HAP-1 (cell line): ENCODE measurements at regions not wholly inside any gene's neighbourhood (a gene's known extent, or its start where the extent isn't known, plus 50 kb on each side); places are given as distances from the start of the nearest gene placed in this dataset.

Experiments
- DNase-seq, 2 experiments: peaks; one replicate each; pipeline ENCODE4 v3.0.0-alpha.2; 2016 to 2020; ENCODE audit warnings: low spot score in 2 of 2
- H3K27me3 ChIP-seq: fragments of 250-450 bp; sonication (Bioruptor Pico); 2 replicates; pipeline ENCODE4 v1.5.1; 2020; ENCODE audit warnings: low read depth, mild to moderate bottlenecking, moderate library complexity
- H3K36me3 ChIP-seq: fragments of 250-450 bp; sonication (Bioruptor Pico); replicated peaks from 2 replicates; pipeline ENCODE4 v1.5.1; 2020; ENCODE audit warnings: mild to moderate bottlenecking
- H3K4me1 ChIP-seq: fragments of 250-450 bp; sonication (Bioruptor Pico); 2 replicates; pipeline ENCODE4 v1.5.1; 2020; ENCODE audit warnings: mild to moderate bottlenecking
- H3K4me3 ChIP-seq: fragments of 250-450 bp; sonication (Bioruptor Pico); 2 replicates; pipeline ENCODE4 v1.5.1; 2020; ENCODE audit warnings: mild to moderate bottlenecking, moderate library complexity
- H3K9me3 ChIP-seq: fragments of 250-450 bp; sonication (Bioruptor Pico); 2 replicates; pipeline ENCODE4 v1.5.1; 2020; ENCODE audit warnings: mild to moderate bottlenecking, moderate library complexity
- in situ Hi-C: fragments of 300-500 bp; cut with MboI; formaldehyde crosslinking; loops from 3 replicates; pipeline ENCODE4 v1.14.3; 2020; ENCODE audit warnings: low sequenced_read_pairs, inconsistent platforms, mixed read lengths

DNA sequence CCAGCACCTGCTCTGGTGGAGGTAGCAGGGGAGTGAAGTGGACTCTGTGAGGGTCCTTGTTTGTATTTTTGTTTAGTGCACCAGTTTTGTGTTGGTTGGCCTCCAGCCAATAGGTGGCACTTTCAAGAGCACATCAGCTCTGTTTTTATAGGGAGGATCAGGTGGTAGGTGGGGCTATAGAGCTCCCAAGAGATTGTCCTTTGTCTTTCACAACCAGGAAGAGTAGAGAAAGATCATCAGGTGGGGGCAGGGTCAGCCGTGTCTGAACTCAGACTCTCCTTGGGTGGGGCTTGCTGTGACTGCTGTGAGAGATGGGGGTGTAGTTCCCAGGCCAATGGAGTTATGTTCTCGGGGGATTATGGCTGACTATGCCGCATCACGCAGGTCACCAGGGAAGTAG, 159.8 kb downstream of the ZNF326 start:
- Histone ChIP-seq H3K27me3 (peaks cover 10% of the 10 kb centered on the region), H3K4me1 (no peaks in the 10 kb centered on the region), H3K9me3 (no peaks in the 10 kb centered on the region), H3K4me3 (no peak overlapping the region), H3K36me3 (no peaks in the 10 kb centered on the region)
- in situ Hi-C loops = no loop called here
- DNase-seq = no peak

DNA sequence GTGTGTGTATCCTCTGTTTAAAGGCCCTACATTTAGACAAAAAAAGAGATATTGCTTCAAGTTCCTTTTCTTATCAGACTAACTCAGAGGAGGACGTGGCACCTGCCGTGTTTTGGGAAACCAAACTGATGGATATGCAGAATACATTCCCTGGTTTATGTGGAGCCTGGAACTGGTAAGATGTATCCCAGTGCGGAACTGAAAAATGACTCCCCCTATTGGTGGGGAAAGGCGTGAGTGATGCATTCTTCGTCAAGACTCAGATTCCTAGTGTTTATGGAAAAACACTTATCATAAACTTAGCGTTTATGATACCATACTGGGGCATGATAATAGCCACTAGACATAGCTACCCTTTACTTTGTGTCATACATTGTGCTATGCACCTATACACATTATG, 154.2 kb downstream of the ZNF326 start:
- no peaks in the 10 kb centered on the region for H3K4me1 ChIP-seq
- no peak overlapping the region for H3K4me3 ChIP-seq
- no peaks in the 10 kb centered on the region for H3K27me3 ChIP-seq
- no peaks in the 10 kb centered on the region for H3K9me3 ChIP-seq
- no peaks in the 10 kb centered on the region for H3K36me3 ChIP-seq
- in situ Hi-C loops = no loop called here
- DNase-seq = peak in 1 of 2 experiments; percentile 13

DNA sequence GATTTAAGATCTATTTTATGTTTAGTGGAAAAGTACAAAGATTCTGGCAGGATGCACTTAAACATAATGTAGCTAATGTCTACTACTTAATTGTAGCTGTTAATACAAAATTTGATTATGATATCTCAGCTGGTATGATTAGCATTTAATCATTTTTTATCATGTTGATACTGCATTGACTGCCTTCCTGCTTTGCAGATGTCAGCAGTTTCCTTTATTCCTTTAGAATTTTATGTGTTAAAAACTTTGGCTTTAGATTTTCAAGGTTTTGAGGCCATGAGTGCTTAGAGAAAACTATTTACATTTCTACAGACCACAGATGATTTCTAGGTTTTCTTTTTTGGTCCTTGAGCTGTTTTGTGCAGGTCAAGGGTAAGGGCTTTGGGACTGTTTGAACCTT, 152.2 kb downstream of the ZNF326 start:
- H3K4me1 ChIP-seq = no peaks in the 10 kb centered on the region
- in situ Hi-C loops = no loop called here
- no peaks in the 10 kb centered on the region for H3K36me3 ChIP-seq
- no peaks in the 10 kb centered on the region for H3K27me3 ChIP-seq
- no peaks in the 10 kb centered on the region for H3K9me3 ChIP-seq
- H3K4me3 ChIP-seq = no peak overlapping the region
- DNase-seq = no peak

DNA sequence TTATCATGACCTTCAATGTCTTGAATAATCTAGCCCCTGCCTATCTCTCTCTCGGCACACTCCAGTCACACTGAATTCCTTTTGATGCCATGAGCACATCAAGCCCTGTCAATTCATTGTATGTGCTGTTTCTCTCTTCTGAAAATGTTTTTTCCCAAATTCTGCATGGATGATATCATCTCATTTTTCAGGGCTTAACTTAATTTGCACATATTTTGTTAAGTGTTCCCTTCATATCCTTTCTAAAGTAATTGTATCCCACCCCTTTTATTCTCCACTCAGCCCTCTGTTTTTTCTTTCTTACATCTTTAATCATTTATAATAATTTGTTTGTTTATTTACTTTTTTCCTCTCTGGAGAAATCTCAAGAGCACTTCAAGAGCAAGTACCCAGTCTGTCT, 149.9 kb downstream of the ZNF326 start:
- in situ Hi-C loops = no loop called here
- H3K36me3 ChIP-seq = no peaks in the 10 kb centered on the region
- H3K9me3 ChIP-seq = no peaks in the 10 kb centered on the region; the same call in 1 of the 2 replicates
- H3K4me1 ChIP-seq = no peaks in the 10 kb centered on the region
- H3K4me3 ChIP-seq = no peak overlapping the region
- H3K27me3 ChIP-seq = no peaks in the 10 kb centered on the region
- no peak for DNase-seq

DNA sequence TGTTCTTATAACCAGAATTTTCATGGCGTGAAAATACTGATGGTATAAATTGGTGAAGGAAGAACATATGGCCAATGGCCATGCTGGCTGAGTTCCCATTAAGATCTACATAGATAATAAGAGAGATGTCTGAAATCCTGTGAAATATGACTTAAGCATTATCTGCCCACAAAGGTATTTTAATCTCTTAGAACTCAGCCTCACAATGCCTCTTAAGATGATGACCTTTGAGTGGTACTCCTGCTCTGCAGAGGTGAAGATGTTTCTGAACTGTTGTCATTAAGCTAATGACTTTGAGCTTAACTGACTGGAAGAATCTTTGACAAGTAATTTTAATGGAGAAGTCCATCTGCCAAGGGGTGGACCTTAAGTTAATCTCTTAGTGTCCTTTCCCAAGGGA, 148.7 kb downstream of the ZNF326 start:
- Histone ChIP-seq H3K27me3 (no peaks in the 10 kb centered on the region), H3K4me1 (no peaks in the 10 kb centered on the region)
- in situ Hi-C loops = no loop called here

DNA sequence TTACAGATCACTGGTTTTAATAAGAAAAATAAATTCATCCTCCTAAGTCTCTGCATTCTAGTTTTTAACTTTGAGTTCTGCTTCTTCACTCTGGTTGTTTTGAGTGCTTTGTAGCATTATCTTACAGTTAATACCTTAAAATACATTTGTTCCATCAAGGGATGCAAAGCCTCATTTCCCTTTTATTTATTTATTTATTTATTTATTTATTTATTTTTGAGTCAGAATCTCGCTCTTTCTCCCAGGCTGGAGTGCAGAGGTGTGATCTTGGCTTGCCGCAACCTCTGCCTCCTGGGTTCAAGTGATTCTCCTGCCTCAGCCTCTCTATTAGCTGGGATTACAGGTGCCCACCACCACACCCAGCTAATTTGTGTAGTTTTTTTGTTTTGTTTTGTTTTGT, 147.8 kb downstream of the ZNF326 start:
- DNase-seq = no peak
- Histone ChIP-seq H3K27me3 (no peaks in the 10 kb centered on the region), H3K9me3 (no peaks in the 10 kb centered on the region; the same call in 1 of the 2 replicates), H3K4me1 (no peaks in the 10 kb centered on the region), H3K36me3 (no peaks in the 10 kb centered on the region), H3K4me3 (no peak overlapping the region)
- in situ Hi-C loops = no loop called here

More for the DNA sequence above, 148.7 kb downstream of the ZNF326 start:
- H3K4me3 ChIP-seq = no peak overlapping the region
- H3K9me3 ChIP-seq = no peaks in the 10 kb centered on the region; the same call in 1 of the 2 replicates
- no peak for DNase-seq
- no peaks in the 10 kb centered on the region for H3K36me3 ChIP-seq

DNA sequence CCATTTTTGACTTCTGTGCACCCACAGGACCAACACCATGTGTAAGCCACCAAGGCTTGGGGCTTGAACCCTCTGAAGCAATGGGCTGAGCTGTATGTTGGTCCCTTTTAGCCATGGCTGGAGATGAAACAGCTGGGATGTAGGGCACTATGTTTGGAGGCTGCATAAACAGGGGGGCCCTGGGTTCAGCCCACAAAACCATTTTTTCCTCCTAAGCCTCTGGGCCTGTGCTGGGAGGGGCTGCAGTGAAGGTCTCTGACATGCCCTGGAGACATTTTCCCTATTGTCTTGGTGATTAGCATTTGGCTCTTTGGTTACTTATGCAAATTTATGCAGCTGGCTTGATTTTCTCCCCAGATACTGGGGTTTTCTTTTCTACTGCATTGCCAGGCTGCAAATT, 144.9 kb downstream of the ZNF326 start:
- Histone ChIP-seq H3K4me3 (no peak overlapping the region), H3K36me3 (no peaks in the 10 kb centered on the region), H3K9me3 (peaks cover 3% of the 10 kb centered on the region; the same call in 1 of the 2 replicates), H3K27me3 (no peaks in the 10 kb centered on the region), H3K4me1 (no peaks in the 10 kb centered on the region)
- in situ Hi-C loops = no loop called here
- no peak for DNase-seq

DNA sequence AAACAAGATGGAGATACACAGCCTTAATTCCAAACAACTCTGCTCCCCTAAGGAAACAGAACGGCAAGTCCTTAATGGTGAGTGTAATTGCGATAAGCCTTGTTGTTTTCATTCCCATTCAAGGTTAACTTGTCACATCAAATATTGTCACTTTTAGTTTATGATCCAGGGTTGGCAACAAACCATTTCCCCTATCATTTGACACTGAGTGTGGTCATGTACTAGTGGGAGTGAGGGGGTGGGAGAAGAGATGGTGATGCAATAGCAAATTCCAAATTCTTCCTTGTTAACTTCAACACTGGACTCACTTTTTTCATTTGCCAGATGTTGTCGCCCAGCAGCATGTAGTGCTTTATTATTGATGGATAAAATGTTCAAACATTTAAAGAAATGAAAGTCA, 140.4 kb downstream of the ZNF326 start:
- no peaks in the 10 kb centered on the region for H3K36me3 ChIP-seq
- in situ Hi-C loops = no loop called here

DNA sequence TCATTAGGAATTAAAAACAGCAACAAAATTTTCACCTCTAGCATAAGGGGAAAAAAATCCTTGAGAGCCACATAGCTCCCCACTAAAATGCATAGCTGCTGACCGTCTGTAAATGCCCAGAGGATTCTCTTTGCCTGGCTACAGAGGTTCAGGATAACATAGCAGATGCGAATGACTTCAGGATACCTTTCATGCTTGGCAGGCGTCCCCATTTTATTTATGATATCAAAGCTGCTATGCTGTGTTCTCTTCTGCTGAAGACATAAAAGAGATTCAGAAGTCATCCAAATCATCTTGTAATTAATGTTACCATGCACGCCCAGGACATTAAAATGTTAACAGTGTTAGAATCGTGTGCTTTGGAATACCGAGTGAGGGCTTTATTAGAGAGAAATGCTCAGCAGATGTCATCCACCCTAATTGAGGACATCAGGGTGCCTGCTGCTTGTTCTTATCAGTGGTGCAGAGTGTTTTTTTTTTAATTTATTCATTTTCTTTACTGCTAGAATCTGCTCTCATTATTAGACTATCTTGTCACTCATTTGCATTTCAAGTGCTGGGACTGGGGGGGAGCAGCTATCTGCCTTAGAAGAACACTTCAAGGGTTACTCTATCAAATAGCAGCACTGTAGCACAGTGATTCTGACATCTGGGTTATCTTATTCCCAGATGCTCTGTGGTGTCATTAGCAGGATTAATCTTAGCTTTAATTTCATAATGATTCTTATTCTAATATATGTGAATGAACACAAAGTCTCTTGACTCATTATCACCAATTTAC, 139.5 kb downstream of the ZNF326 start:
- Histone ChIP-seq H3K4me3 (no peak overlapping the region), H3K36me3 (no peaks in the 10 kb centered on the region), H3K9me3 (0 out of 2 replicates have a peak, but pooled peaks cover 3% of the 10 kb centered on the region), H3K4me1 (no peaks in the 10 kb centered on the region), H3K27me3 (peaks cover 7% of the 10 kb centered on the region; the same call in 1 of the 2 replicates)
- no peak for DNase-seq
- in situ Hi-C loops = no loop called here

More for the DNA sequence above, 140.4 kb downstream of the ZNF326 start:
- DNase-seq = no peak
- Histone ChIP-seq H3K27me3 (peaks cover 2% of the 10 kb centered on the region; the same call in 1 of the 2 replicates), H3K4me3 (no peak overlapping the region), H3K9me3 (peaks cover 3% of the 10 kb centered on the region; the same call in 1 of the 2 replicates), H3K4me1 (no peaks in the 10 kb centered on the region)

DNA sequence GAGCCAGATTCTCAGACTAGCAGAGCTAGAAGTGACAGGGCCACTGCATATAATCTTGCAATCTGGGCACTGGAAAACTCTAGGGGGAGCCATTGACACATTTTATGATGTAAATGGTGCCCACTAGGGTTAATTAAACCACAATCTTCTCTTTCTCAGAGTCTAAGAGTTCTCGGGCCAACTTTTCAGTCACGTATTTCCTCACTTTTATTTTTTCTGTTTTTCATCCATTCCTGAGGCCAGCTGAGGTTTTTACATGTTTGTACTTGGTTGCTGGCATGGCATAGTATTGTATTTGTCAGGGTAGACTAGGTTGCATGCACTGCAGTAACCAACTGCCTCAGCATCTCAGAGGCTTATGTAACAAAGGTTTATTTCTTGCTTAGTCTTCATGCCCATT, 138.2 kb downstream of the ZNF326 start:
- no peak overlapping the region for H3K4me3 ChIP-seq
- peak; percentile 13 to 54 for DNase-seq

DNA sequence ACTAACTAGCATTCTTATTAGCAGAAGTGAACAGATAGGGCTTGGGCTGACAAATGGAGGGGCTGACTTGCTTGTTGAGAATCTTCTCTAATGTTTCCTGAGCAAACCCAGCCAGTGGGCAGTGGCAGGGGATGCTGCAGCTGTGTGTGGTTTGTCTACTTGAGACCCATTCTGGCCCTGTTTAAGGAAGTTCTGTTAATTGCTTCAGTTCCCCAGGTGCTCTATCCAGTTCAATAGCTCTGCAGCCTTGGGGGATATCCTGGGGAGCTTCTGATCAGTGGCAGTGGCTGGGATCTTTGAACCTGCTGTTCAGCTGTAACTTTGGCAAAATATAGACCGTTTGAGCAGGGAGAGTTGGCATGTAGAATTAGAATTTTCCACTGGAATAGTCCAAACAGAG, 137.4 kb downstream of the ZNF326 start:
- DNase-seq = no peak
- in situ Hi-C loops = no loop called here
- H3K36me3 ChIP-seq = no peaks in the 10 kb centered on the region
- H3K27me3 ChIP-seq = peaks cover 17% of the 10 kb centered on the region; the same call in 1 of the 2 replicates
- H3K9me3 ChIP-seq = no peaks in the 10 kb centered on the region
- no peak overlapping the region for H3K4me3 ChIP-seq
- no peaks in the 10 kb centered on the region for H3K4me1 ChIP-seq

More for the DNA sequence above, 138.2 kb downstream of the ZNF326 start:
- in situ Hi-C loops = no loop called here
- H3K36me3 ChIP-seq = no peaks in the 10 kb centered on the region
- 0 out of 2 replicates have a peak, but pooled peaks cover 3% of the 10 kb centered on the region for H3K9me3 ChIP-seq
- peaks cover 13% of the 10 kb centered on the region; the same call in 1 of the 2 replicates for H3K27me3 ChIP-seq
- H3K4me1 ChIP-seq = no peaks in the 10 kb centered on the region

DNA sequence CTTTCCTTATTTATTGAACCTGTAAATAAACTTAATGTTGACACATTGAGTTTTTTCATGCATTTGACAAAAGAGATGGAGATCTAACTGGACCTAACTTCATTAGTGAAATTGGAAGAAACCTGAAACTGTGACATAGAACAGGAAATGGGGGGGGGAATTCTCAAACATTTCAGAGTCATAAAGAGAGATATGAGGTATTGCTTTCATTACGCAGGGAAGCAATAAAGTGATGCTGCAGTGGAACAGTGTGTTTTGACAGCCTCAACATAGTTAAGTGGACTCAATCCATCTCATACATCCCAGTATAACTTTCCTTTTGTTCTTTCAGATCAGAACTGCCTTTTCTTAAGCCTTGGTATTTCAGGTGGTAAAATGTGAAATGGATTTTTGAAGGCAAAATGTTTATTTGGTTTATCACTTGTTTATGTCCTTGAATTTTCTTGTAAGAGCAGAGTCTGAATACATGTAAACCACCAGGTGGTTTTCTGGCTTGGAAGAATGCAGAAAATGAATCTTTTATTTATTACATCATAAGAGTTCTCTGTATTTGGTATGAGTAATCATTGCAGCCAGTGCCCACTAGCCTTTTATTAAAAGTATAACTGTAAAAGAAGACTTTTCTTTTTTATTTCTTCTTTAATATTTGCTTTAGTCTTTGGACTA, 132.5 kb downstream of the ZNF326 start:
- H3K4me1 ChIP-seq = no peaks in the 10 kb centered on the region
- H3K36me3 ChIP-seq = no peaks in the 10 kb centered on the region
- no peaks in the 10 kb centered on the region for H3K9me3 ChIP-seq
- no peak for DNase-seq
- in situ Hi-C loops = no loop called here
- no peak overlapping the region for H3K4me3 ChIP-seq
- H3K27me3 ChIP-seq = peaks cover 17% of the 10 kb centered on the region; the same call in 1 of the 2 replicates

DNA sequence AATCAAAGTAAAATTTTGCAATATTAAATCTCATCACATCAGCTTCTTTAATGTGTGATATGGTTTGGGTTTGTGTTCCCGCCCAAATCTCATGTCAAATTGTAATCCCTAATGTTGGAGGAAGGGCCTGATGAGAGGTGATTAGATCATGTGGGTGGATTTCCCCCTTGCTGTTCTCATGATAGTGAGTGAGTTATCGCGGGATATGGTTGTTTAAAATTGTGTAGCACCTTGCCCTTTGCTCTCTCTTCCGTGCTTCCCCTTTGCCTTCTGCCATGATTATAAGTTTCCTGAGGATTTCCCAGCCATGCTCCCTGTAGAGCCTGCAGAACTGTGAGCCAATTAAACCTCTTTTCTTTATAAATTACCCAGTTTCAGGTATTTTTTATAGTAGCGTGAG, 131.9 kb downstream of the ZNF326 start:
- Histone ChIP-seq H3K4me1 (no peaks in the 10 kb centered on the region), H3K36me3 (no peaks in the 10 kb centered on the region), H3K4me3 (no peak overlapping the region), H3K27me3 (peaks cover 17% of the 10 kb centered on the region; the same call in 1 of the 2 replicates), H3K9me3 (no peaks in the 10 kb centered on the region)
- in situ Hi-C loops = no loop called here
- no peak for DNase-seq
